Epithelial cell of esophagus (primary cell): ENCODE measurements at regions not wholly inside any gene's neighbourhood (a gene's known extent, or its start where the extent isn't known, plus 50 kb on each side); places are given as distances from the start of the nearest gene placed in this dataset.
A peak's percentile ranks its signal among the peaks of the same experiment; 100 is the strongest.

Experiments
- DNase-seq: peaks from one replicate; pipeline ENCODE4 v3.0.0; 2010; ENCODE audit warnings: low read depth
- H3K4me3 ChIP-seq: 2 replicates; pipeline ENCODE4 v1.5.1; 2011; ENCODE audit warnings: mild to moderate bottlenecking, low read length, control low read depth
- CTCF ChIP-seq: IDR thresholded peaks from 2 replicates; pipeline ENCODE4 v1.5.1; 2011; ENCODE audit warnings: low read depth, mild to moderate bottlenecking, low read length, control low read depth, inconsistent platforms; ENCODE audit not compliant: insufficient read depth; ENCODE audit errors: missing control alignments

GRCh38 chr3:72663429-72663828, 184.8 kb downstream of the SHQ1 start:
- DNase-seq = no peak
- no peak for TF ChIP-seq CTCF
- no peak overlapping the region for H3K4me3 ChIP-seq

DNA sequence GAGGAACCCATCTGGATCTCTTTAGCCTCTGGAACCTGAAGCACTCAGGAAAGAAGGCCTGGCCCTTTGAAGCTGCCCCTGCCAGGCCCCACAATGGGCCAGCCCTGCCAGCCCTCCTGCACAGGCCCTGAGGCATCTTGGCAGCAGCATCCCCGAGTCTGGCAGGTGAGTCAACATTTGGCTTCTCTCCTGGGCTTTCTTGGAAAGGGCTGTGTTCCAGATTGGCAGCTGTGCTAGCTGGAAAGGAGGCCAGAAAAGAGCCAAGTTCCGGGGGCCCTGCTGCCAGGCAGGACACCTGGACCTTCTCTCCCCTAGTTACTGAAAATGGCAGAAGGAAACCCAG, 187.2 kb downstream of the SHQ1 start:
- TF ChIP-seq CTCF = no peak
- no peak overlapping the region for H3K4me3 ChIP-seq
- peak; percentile 95 for DNase-seq

- peak; percentile 69 for DNase-seq
Observed at GRCh38 chr3:72660270-72661114, 187.8 kb downstream of the SHQ1 start.

DNA sequence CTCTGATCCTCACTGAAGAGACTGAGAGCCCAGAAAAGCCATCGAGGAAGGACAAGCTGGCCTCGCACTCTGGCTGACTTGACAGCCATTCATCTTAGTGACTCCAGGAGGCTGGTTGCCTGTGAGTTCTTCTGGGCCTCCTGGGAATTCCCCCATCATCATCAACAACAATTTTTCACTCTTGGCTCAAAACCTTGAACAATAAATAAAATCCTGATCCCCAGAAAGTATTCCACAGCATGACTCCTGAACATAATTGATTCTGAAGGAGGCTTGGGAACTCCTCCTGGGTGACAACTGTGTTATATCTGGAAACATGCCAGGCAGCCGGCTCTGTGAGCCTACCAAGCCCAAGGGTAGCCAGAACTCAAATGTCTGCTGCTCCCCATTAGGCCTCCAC, 188.6 kb downstream of the SHQ1 start:
- DNase-seq = no peak
- TF ChIP-seq CTCF = no peak
- no peak overlapping the region for H3K4me3 ChIP-seq

More at GRCh38 chr3:72660270-72661114, 187.8 kb downstream of the SHQ1 start:
- TF ChIP-seq CTCF = no peak
- H3K4me3 ChIP-seq = no peak overlapping the region

- DNase-seq = no peak
- no peak overlapping the region for H3K4me3 ChIP-seq
- TF ChIP-seq CTCF = no peak
Observed at GRCh38 chr3:72659188-72659587, 189.1 kb downstream of the SHQ1 start.

DNA sequence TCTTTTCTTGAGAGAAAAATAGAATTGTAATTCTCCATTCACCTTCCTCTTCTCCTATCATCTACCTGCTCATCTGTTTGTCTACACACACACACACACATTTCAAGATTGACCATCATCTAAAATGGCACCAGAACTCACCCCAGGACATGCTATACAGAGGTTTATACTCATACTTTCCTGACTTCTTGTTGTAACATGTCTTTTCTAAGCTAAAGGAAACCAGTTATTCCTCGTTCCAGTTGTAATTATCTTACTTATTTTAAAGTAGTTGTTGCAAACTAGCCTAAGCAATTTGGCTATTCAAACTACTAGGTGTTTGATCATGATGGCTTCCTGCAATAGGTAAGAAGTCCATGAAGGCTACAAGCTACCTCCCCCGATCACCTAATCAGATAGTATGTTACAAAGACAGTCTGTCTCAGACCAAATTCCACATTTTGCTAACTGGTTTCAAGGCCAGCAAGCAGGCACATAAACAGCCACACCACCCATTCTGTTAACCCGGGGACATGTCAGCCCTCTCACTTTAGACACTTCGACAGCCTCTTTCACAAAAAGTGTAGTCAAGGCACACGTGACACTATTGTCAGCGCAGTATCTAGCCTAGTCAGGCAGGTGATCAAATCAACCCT, 189.7 kb downstream of the SHQ1 start:
- peak; percentile 76 for DNase-seq
- H3K4me3 ChIP-seq = no peak overlapping the region
- TF ChIP-seq CTCF = no peak
